ENCODE measurements at regions not wholly inside any gene's neighbourhood (a gene's known extent, or its start where the extent isn't known, plus 50 kb on each side); places are given as distances from the start of the nearest gene placed in this dataset.

- TF ChIP-seq CTCF (IDR thresholded peaks at IDR 0.05) (no peak), POLR2A (IDR thresholded peaks at IDR 0.05) (no peak)
These were observed 164.7 kb downstream of the SUDS3 start for GRCh38 chr12:118541071-118541470.

Data from uterus (tissue), 2 donors.